ENCODE measurements at regions not wholly inside any gene's neighbourhood (a gene's known extent, or its start where the extent isn't known, plus 50 kb on each side); places are given as distances from the start of the nearest gene placed in this dataset.

- H3K4me3 Mint-ChIP-seq (ENCODE audit: unreplicated experiment), result no peak overlapping the region
- H3K9me3 Mint-ChIP-seq (ENCODE audit: unreplicated experiment), result no peaks in the 10 kb centered on the region
- H3K4me1 Mint-ChIP-seq (ENCODE audit: insufficient read depth, unreplicated experiment), result peaks cover 8% of the 10 kb centered on the region
- ChIA-PET POLR2A (no interaction called here), CTCF (no interaction called here)
- no peaks in the 10 kb centered on the region for H3K27me3 Mint-ChIP-seq (ENCODE audit: insufficient read depth, unreplicated experiment)
- no peak for DNase-seq (ENCODE audit: unreplicated experiment)
- no peak overlapping the region for H3K27ac Mint-ChIP-seq (ENCODE audit: low read depth, unreplicated experiment)
- intact Hi-C loops (cut with micrococcal nuclease), result no loop called here
- no peaks in the 10 kb centered on the region for H3K36me3 Mint-ChIP-seq (ENCODE audit: insufficient read depth, unreplicated experiment)
- TF ChIP-seq CTCF (IDR thresholded peaks at IDR 0.05; ENCODE audit: unreplicated experiment), result no peak
- no TSS peak for BruUV-seq (replicated peaks)
These were observed 173.1 kb upstream of the CDIN1 start for GRCh38 chr15:36406366-36406765.

GRCh38 chr15:36406911-36407310 lies 172.5 kb upstream of the CDIN1 start:
- intact Hi-C loops (cut with micrococcal nuclease), result no loop called here
- POLR2A ChIA-PET, result no interaction called here
- no peak for TF ChIP-seq CTCF (IDR thresholded peaks at IDR 0.05; ENCODE audit: unreplicated experiment)
- no peak for DNase-seq (ENCODE audit: unreplicated experiment)
- no peak overlapping the region for H3K27ac Mint-ChIP-seq (ENCODE audit: low read depth, unreplicated experiment)
- BruUV-seq (replicated peaks), result no TSS peak
- H3K4me1 Mint-ChIP-seq (ENCODE audit: insufficient read depth, unreplicated experiment), result peaks cover 8% of the 10 kb centered on the region
- H3K9me3 Mint-ChIP-seq (ENCODE audit: unreplicated experiment), result no peaks in the 10 kb centered on the region
- no peak overlapping the region for H3K4me3 Mint-ChIP-seq (ENCODE audit: unreplicated experiment)
- no peaks in the 10 kb centered on the region for H3K27me3 Mint-ChIP-seq (ENCODE audit: insufficient read depth, unreplicated experiment)
- H3K36me3 Mint-ChIP-seq (ENCODE audit: insufficient read depth, unreplicated experiment), result no peaks in the 10 kb centered on the region
- CTCF ChIA-PET, result no interaction called here

GRCh38 chr15:36407647-36408046 lies 171.8 kb upstream of the CDIN1 start:
- Mint-ChIP-seq H3K4me1 (ENCODE audit: insufficient read depth, unreplicated experiment) (peaks cover 8% of the 10 kb centered on the region), H3K9me3 (ENCODE audit: unreplicated experiment) (no peaks in the 10 kb centered on the region), H3K4me3 (ENCODE audit: unreplicated experiment) (no peak overlapping the region), H3K27me3 (ENCODE audit: insufficient read depth, unreplicated experiment) (no peaks in the 10 kb centered on the region), H3K36me3 (ENCODE audit: insufficient read depth, unreplicated experiment) (no peaks in the 10 kb centered on the region), H3K27ac (ENCODE audit: low read depth, unreplicated experiment) (no peak overlapping the region)
- intact Hi-C loops (cut with micrococcal nuclease), result no loop called here
- DNase-seq (ENCODE audit: unreplicated experiment), result peak; percentile 44
- CTCF ChIA-PET, result no interaction called here
- BruUV-seq (replicated peaks), result no TSS peak
- TF ChIP-seq CTCF (IDR thresholded peaks at IDR 0.05; ENCODE audit: unreplicated experiment), result no peak
- POLR2A ChIA-PET, result no interaction called here

GRCh38 chr15:36409819-36410218 lies 169.6 kb upstream of the CDIN1 start:
- no peaks in the 10 kb centered on the region for H3K36me3 Mint-ChIP-seq (ENCODE audit: insufficient read depth, unreplicated experiment)
- TF ChIP-seq CTCF (IDR thresholded peaks at IDR 0.05; ENCODE audit: unreplicated experiment), result no peak
- no peak overlapping the region for H3K27ac Mint-ChIP-seq (ENCODE audit: low read depth, unreplicated experiment)
- H3K27me3 Mint-ChIP-seq (ENCODE audit: insufficient read depth, unreplicated experiment), result no peaks in the 10 kb centered on the region
- no peak for DNase-seq (ENCODE audit: unreplicated experiment)
- H3K9me3 Mint-ChIP-seq (ENCODE audit: unreplicated experiment), result no peaks in the 10 kb centered on the region
- no TSS peak for BruUV-seq (replicated peaks)
- no peak overlapping the region for H3K4me3 Mint-ChIP-seq (ENCODE audit: unreplicated experiment)
- intact Hi-C loops (cut with micrococcal nuclease), result no loop called here
- peaks cover 8% of the 10 kb centered on the region for H3K4me1 Mint-ChIP-seq (ENCODE audit: insufficient read depth, unreplicated experiment)
- ChIA-PET POLR2A (no interaction called here), CTCF (no interaction called here)

Measured in MCF 10A (cell line).